ENCODE measurements at regions not wholly inside any gene's neighbourhood (a gene's known extent, or its start where the extent isn't known, plus 50 kb on each side); places are given as distances from the start of the nearest gene placed in this dataset.

DNA sequence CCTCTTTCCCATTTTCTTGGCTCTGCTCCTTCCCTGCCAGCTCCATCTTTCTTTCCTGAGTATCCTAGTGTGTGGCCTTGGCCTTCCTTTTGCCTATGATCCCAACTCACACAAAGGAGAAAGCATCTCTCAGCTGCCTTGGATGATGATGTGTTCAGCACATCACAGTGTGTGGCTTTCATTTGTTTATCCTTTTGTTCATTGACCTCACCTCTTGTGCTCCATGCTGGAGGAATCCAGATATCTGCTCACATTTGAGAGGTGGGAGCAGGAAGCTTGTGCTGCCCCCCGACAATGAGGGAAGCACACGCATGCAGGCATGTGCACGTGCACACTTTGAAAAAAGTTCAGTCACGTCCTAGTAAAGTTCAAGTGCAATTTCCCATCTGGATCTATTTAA is 131.0 kb downstream of the SMIM20 start (continued):
- TF ChIP-seq ATF2 (IDR thresholded peaks at IDR 0.05; ENCODE audit: low read length) (no peak), RFX5 (IDR thresholded peaks at IDR 0.05; ENCODE audit: low read depth, low read length) (no peak), NFYB (IDR thresholded peaks at IDR 0.05; ENCODE audit: insufficient read depth, low read depth, low read length) (no peak), RCOR1 (conservative IDR thresholded peaks at IDR 0.05; ENCODE audit: low read depth, low read length) (no peak), ELK1 (IDR thresholded peaks at IDR 0.05; ENCODE audit: low read depth, low read length) (no peak), CBFB (IDR thresholded peaks at IDR 0.05; ENCODE audit: low read depth) (no peak), HDAC6 (IDR thresholded peaks at IDR 0.05; ENCODE audit: unreplicated experiment) (no peak)

- Histone ChIP-seq H3K36me3 (ENCODE audit: control insufficient read depth in 2 of 2, insufficient read depth in 2 of 2, low read length in 1 of 2) (no peaks in the 10 kb centered on the region), H4K20me1 (ENCODE audit: control insufficient read depth, insufficient read depth) (no peaks in the 10 kb centered on the region), H3K4me2 (ENCODE audit: control insufficient read depth, insufficient read depth) (no peak overlapping the region), H3K4me3 (no peak overlapping the region), H3K4me1 (ENCODE audit: control insufficient read depth, insufficient read depth, low read length) (peaks cover 13% of the 10 kb centered on the region; the same call in 1 of the 2 replicates), H2AFZ (ENCODE audit: control insufficient read depth, low read depth, low read length) (no peak overlapping the region), H3K9ac (ENCODE audit: control insufficient read depth, insufficient read depth, low read length) (no peak overlapping the region), H3K27me3 (replicated peaks in 1 of 2; ENCODE audit: control insufficient read depth in 2 of 2, insufficient read depth in 2 of 2, low read length in 1 of 2) (peaks cover 0 to 2% of the 10 kb centered on the region in 2 experiments; a peak in 2 of 4 replicates), H3K27ac (ENCODE audit: control insufficient read depth, insufficient read depth) (no peak overlapping the region), H3K9me3 (replicated peaks; ENCODE audit: control insufficient read depth, insufficient read depth, low read length) (no peaks in the 10 kb centered on the region; the same call in 2 of the 3 replicates), H3K79me2 (ENCODE audit: control insufficient read depth, insufficient read depth, low read length) (no peaks in the 10 kb centered on the region)
- intact Hi-C loops (cut with micrococcal nuclease; ENCODE audit: unreplicated experiment) (no loop called here), in situ Hi-C loops (cut with MboI) (no loop called here)
- ChIA-PET SMC1A (ENCODE audit: uncharacterized antibody, unreplicated experiment) (no interaction called here), CTCF (no interaction called here), POLR2A (no interaction called here), RAD21 (ENCODE audit: unreplicated experiment) (no interaction called here)
- 77% methylated on average over 5 of the region's 5 CpGs for WGBS (ENCODE audit: insufficient coverage, insufficient replicate concordance, low lambda C conversion rate, missing lambda C conversion rate)
- BruUV-seq (replicated peaks) = no TSS peak
- TF ChIP-seq, protein P1, sequence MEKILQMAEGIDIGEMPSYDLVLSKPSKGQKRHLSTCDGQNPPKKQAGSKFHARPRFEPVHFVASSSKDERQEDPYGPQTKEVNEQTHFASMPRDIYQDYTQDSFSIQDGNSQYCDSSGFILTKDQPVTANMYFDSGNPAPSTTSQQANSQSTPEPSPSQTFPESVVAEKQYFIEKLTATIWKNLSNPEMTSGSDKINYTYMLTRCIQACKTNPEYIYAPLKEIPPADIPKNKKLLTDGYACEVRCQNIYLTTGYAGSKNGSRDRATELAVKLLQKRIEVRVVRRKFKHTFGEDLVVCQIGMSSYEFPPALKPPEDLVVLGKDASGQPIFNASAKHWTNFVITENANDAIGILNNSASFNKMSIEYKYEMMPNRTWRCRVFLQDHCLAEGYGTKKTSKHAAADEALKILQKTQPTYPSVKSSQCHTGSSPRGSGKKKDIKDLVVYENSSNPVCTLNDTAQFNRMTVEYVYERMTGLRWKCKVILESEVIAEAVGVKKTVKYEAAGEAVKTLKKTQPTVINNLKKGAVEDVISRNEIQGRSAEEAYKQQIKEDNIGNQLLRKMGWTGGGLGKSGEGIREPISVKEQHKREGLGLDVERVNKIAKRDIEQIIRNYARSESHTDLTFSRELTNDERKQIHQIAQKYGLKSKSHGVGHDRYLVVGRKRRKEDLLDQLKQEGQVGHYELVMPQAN (conservative IDR thresholded peaks at IDR 0.05) = no peak
- TF ChIP-seq FOS (IDR thresholded peaks at IDR 0.05; ENCODE audit: borderline replicate concordance, extremely low read depth, insufficient read length) (no peak), USF2 (IDR thresholded peaks at IDR 0.05; ENCODE audit: borderline replicate concordance, low read depth, low read length) (no peak), HDGF (IDR thresholded peaks at IDR 0.05) (no peak), NRF1 (conservative IDR thresholded peaks at IDR 0.05; ENCODE audit: low read depth, low read length) (no peak)
- FAIRE-seq = no peak
- ATAC-seq = no peak
- DNase-seq (ENCODE audit: low read depth, low spot score) = no peak
Observed at GRCh38 chr4:26047795-26048194, 133.8 kb downstream of the SMIM20 start.
